Stimulated activated effector memory CD8-positive, alpha-beta T cell treated with anti-CD3 and anti-CD28 coated beads, Interleukin-12 subunit alpha, Interleukin-12 subunit beta, amount 100 ng/mL, for 72 hours (primary cell): ENCODE measurements at regions not wholly inside any gene's neighbourhood (a gene's known extent, or its start where the extent isn't known, plus 50 kb on each side); places are given as distances from the start of the nearest gene placed in this dataset.

Experiments
- ATAC-seq: fragments of 150-1000 bp; cut with Tn5 transposase; 2 replicates; pipeline ENCODE4 v1.10.0; 2021
- DNase-seq, 2 donors: peaks; one replicate each; pipeline ENCODE4 v3.0.0; 2021 to 2022; ENCODE audit warnings: low spot score in 2 of 2
- H3K27ac Mint-ChIP-seq: one replicate; pipeline ENCODE4 v1.8.0; 2022; ENCODE audit warnings: mild to moderate bottlenecking, mixed read lengths
- H3K36me3 Mint-ChIP-seq: one replicate; pipeline ENCODE4 v1.8.0; 2022; ENCODE audit warnings: mild to moderate bottlenecking, mixed read lengths
- H3K4me1 Mint-ChIP-seq: one replicate; pipeline ENCODE4 v1.8.0; 2022; ENCODE audit warnings: mixed read lengths
- H3K4me3 Mint-ChIP-seq: one replicate; pipeline ENCODE4 v1.8.0; 2022; ENCODE audit warnings: mild to moderate bottlenecking, mixed read lengths
- H3K9me3 Mint-ChIP-seq: one replicate; pipeline ENCODE4 v1.8.0; 2022; ENCODE audit warnings: mixed read lengths

DNA sequence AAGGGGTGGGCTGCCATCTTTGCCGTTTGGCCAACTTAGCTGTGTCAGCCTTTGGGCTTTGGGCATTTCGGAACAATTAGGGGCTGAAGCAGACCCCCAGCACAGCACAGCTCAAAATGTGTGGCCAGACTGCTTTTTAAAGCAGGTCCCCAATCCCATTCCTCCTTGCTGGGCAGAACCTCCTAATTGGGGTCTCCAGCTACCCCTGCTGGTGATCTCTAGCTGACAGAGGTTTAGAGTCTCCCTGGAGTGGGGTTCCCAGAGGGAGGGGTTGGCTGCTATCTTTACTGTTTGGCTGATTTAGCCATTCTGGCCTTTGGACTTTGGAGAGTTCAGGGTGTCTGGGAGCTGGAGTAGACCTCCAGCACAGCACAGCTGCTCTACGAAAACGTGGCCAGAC lies 71.5 kb upstream of the LHCGR start:
- no peaks in the 10 kb centered on the region for H3K36me3 Mint-ChIP-seq
- H3K4me3 Mint-ChIP-seq, result no peak overlapping the region
- DNase-seq, result no peak
- peaks cover 5% of the 10 kb centered on the region for H3K9me3 Mint-ChIP-seq
- no peak overlapping the region for H3K27ac Mint-ChIP-seq
- no peak for ATAC-seq
- H3K4me1 Mint-ChIP-seq, result no peaks in the 10 kb centered on the region

DNA sequence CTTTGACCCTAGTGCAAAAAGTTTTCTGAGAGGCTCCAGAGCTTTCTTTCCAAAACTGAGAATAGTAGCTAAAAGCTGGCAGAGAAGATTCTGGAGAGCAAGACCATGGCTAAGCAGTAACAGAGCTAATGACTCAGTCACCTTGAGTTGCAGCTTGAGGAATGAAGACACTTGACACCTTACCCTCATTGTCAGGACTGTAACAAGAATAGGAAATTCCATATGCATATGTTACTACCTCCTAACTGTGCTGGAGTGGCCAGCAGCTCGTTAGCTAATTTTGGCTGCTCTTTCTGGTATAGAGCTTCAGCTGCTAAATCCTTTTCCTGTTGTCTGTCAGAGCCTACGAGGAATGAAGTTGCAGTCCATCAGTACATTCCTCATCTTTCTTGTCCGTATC lies 68.6 kb upstream of the LHCGR start:
- no peaks in the 10 kb centered on the region for H3K36me3 Mint-ChIP-seq
- H3K4me3 Mint-ChIP-seq, result no peak overlapping the region
- no peak for ATAC-seq

DNA sequence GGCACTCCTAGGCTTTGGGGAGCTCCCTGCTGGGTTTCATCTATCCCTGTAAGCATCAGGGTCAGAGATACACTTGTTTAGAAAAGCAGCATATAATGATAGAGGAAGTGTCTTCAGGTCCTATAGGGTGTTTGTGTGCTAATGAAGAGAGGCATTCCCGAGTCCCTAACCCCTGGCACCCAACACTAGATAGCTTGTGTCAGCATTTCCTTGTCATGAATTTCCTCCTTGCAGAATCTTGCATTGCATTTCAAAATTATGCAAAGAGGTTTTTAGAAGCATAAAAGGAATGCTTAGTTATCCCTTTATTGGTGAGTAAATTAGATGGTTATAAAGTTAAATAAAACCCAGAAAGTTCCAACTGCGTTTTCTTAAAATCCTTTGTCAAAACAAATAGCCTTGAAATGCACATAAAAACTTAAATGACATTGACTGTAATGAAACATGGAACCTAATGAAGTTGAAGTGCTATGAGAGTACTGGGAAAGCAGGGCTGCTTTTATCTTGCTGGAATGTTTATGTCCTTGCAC lies 63.7 kb upstream of the LHCGR start:
- Mint-ChIP-seq H3K4me3 (no peak overlapping the region), H3K9me3 (no peaks in the 10 kb centered on the region), H3K4me1 (no peaks in the 10 kb centered on the region), H3K36me3 (no peaks in the 10 kb centered on the region), H3K27ac (no peak overlapping the region)
- DNase-seq (no peak), ATAC-seq (no peak)

More for the DNA sequence above, 68.6 kb upstream of the LHCGR start:
- DNase-seq, result no peak
- Mint-ChIP-seq H3K9me3 (peaks cover 2% of the 10 kb centered on the region), H3K27ac (no peak overlapping the region), H3K4me1 (no peaks in the 10 kb centered on the region)

DNA sequence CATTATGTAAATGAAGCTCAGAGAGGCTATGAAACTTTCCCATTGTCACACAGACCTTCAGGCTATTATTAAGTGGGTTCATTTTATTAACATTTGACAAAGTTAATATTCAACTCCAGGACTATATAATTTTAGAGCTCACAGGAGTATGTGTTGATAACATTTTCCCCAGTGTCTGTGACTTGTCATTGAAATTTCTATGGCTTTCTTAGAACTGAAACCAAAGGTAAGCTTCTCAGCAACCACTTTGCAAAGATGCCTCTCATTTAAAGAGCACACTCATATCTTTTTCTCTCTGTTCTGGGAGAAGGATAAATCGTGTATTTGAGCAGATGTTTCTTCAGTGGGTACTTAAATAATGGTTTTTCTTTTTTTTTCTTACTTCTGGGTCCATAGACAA lies 61.8 kb upstream of the LHCGR start:
- Mint-ChIP-seq H3K27ac (no peak overlapping the region), H3K4me1 (no peaks in the 10 kb centered on the region), H3K36me3 (no peaks in the 10 kb centered on the region), H3K4me3 (no peak overlapping the region), H3K9me3 (no peaks in the 10 kb centered on the region)
- ATAC-seq, result no peak
- DNase-seq, result no peak

DNA sequence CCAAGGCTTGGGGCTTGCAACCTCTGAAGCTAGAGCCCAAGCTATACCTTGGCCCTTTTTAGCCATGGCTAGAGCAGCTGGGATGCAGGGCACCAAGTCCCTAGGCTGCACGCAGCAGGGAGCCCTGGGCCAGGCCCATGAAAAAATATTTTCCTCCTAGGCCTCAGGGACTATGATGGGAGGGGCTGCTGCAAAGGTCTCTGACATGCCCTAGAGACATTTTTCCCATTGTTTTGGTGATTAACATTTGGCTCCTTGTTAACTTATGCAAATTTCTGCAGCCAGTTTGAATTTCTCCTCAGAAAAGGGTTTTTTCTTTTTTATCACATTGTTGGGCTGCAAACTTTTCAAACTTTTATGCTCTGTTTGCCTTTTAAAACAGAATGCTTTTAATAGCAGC lies 56.9 kb upstream of the LHCGR start:
- H3K27ac Mint-ChIP-seq, result no peak overlapping the region
- no peak for DNase-seq
- no peaks in the 10 kb centered on the region for H3K36me3 Mint-ChIP-seq
- no peak for ATAC-seq
- no peaks in the 10 kb centered on the region for H3K4me1 Mint-ChIP-seq
- H3K9me3 Mint-ChIP-seq, result no peaks in the 10 kb centered on the region
- H3K4me3 Mint-ChIP-seq, result no peak overlapping the region

DNA sequence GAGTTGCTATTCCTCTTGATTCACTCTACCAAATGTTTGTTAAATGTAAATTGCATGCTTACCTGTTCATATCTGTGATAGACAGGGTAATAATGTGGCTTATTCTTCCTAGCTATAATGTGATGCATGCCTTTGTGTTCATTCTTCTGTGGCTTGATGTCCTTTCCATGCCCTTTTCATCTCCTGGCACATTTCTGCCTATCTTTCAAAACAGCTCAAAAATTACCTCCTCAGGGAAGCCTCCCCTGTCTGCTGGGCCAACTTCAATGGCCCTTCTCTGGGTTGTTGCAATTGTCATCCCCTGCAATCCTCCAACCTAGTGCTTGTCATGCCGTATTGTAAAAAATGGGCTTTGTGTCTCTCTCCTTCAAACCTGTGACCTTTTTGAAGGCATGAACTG lies 52.8 kb upstream of the LHCGR start:
- Mint-ChIP-seq H3K9me3 (peaks cover 2% of the 10 kb centered on the region), H3K4me1 (no peaks in the 10 kb centered on the region), H3K4me3 (no peak overlapping the region), H3K27ac (no peak overlapping the region), H3K36me3 (no peaks in the 10 kb centered on the region)
- ATAC-seq (no peak), DNase-seq (no peak)
